SK-N-SH (cell line): ENCODE measurements at regions not wholly inside any gene's neighbourhood (a gene's known extent, or its start where the extent isn't known, plus 50 kb on each side); places are given as distances from the start of the nearest gene placed in this dataset.
A peak's percentile ranks its signal among the peaks of the same experiment; 100 is the strongest.

ENCODE experiments used
- CTCF ChIA-PET: fragments of 300-600, 350-600 bp; formaldehyde crosslinking; extraction: SDS; loops from one replicate; lab custom pipeline; 2021; lab: Yijun Ruan, JAX
- POLR2A ChIA-PET: fragments of 350-600 bp; sonication (Branson Sonifier 250); formaldehyde crosslinking; extraction: SDS; loops from one replicate; lab custom pipeline; 2020; ENCODE audit warnings: antibody characterized with exemption, inconsistent platforms; lab: Yijun Ruan, JAX
- DNase-seq: peaks from one replicate; pipeline ENCODE4 v3.0.0; 2012
- H2AFZ ChIP-seq: fragments of 200-600 bp; sonication (generic); 2 replicates; pipeline ENCODE4 v1.8.1; 2016; ENCODE audit warnings: antibody characterized with exemption, mild to moderate bottlenecking, low read depth
- H3F3A ChIP-seq: fragments of 200-600 bp; sonication (generic); replicated peaks from 2 replicates; pipeline ENCODE3; 2016; ENCODE audit warnings: antibody characterized with exemption, mild to moderate bottlenecking; ENCODE audit not compliant: insufficient read depth
- H3K27ac ChIP-seq, 2 experiments: fragments of 200-500 bp in 1 of 2; fragments of 200-600 bp in 1 of 2; sonication (Bioruptor generic) in 1 of 2; sonication (generic), shearing (Covaris generic) in 1 of 2; 2 replicates each; pipeline versions ENCODE4 v1.5.1 to v1.6.1; 2014 to 2016; ENCODE audit warnings: low read depth in 2 of 2, inconsistent platforms in 1 of 2, low read length in 1 of 2, mild to moderate bottlenecking in 1 of 2, mixed read lengths in 1 of 2
- H3K27me3 ChIP-seq: fragments of 200-600 bp; sonication (generic), shearing (Covaris generic); 2 replicates; pipeline ENCODE4 v1.6.1; 2016; ENCODE audit warnings: mixed run types; ENCODE audit not compliant: insufficient read depth
- H3K36me3 ChIP-seq, 2 experiments: fragments of 200-500 bp in 1 of 2; fragments of 200-600 bp in 1 of 2; sonication (Bioruptor generic) in 1 of 2; sonication (generic) in 1 of 2; replicated peaks in 1 of 2; 2 replicates each; pipeline versions ENCODE3 to v1.5.1; 2014 to 2016; ENCODE audit warnings: low read length in 1 of 2, mild to moderate bottlenecking in 1 of 2; ENCODE audit not compliant: insufficient read depth in 2 of 2, control insufficient read depth in 1 of 2
- H3K4me1 ChIP-seq, 2 experiments: fragments of 200-500 bp in 1 of 2; fragments of 200-600 bp in 1 of 2; sonication (Bioruptor generic) in 1 of 2; sonication (generic), shearing (Covaris generic) in 1 of 2; 2 replicates each; pipeline versions ENCODE4 v1.5.1 to v1.6.1; 2014 to 2016; ENCODE audit warnings: low read depth in 1 of 2, low read length in 1 of 2, mixed run types in 1 of 2; ENCODE audit not compliant: insufficient read depth in 2 of 2, control insufficient read depth in 1 of 2
- H3K4me2 ChIP-seq: fragments of 200-600 bp; sonication (generic), shearing (Covaris generic); 2 replicates; pipeline ENCODE4 v1.6.1; 2017; ENCODE audit warnings: mixed run types
- H3K4me3 ChIP-seq, 2 experiments: fragments of 200-500 bp in 1 of 2; fragments of 200-600 bp in 1 of 2; sonication (Bioruptor generic) in 1 of 2; sonication (generic), shearing (Covaris generic) in 1 of 2; 2 replicates each; pipeline versions ENCODE4 v1.5.1 to v1.8.1; 2014 to 2016; ENCODE audit warnings: low read depth in 2 of 2, inconsistent platforms in 1 of 2, low read length in 1 of 2, mild to moderate bottlenecking in 1 of 2, mixed read lengths in 1 of 2, moderate library complexity in 1 of 2
- H3K79me2 ChIP-seq: fragments of 200-600 bp; sonication (generic); 2 replicates; pipeline ENCODE4 v1.8.1; 2017; ENCODE audit warnings: mild to moderate bottlenecking; ENCODE audit not compliant: insufficient read depth
- H3K9ac ChIP-seq: fragments of 200-600 bp; sonication (generic); 2 replicates; pipeline ENCODE4 v1.6.1; 2017; ENCODE audit warnings: mixed run types
- H3K9me2 ChIP-seq: fragments of 200-600 bp; sonication (generic); 2 replicates; pipeline ENCODE4 v1.6.1; 2017; ENCODE audit warnings: mixed run types
- H3K9me3 ChIP-seq: fragments of 200-600 bp; sonication (generic); 2 replicates; pipeline ENCODE4 v1.6.1; 2017; ENCODE audit warnings: mixed run types, mild to moderate bottlenecking, moderate library complexity
- H4K20me1 ChIP-seq: fragments of 200-600 bp; sonication (generic); 2 replicates; pipeline ENCODE4 v1.6.1; 2017; ENCODE audit warnings: mild to moderate bottlenecking, mixed run types; ENCODE audit not compliant: insufficient read depth
- CHD2 ChIP-seq: fragments of 150-350 bp; IDR thresholded peaks from 2 replicates; pipeline ENCODE4 v1.6.1; 2018; ENCODE audit warnings: low read length; ENCODE audit not compliant: partially characterized antibody
- EP300 ChIP-seq, 2 experiments: IDR thresholded peaks; 2 replicates each; pipeline versions ENCODE4 v1.4.0 to v1.6.1; 2012; ENCODE audit warnings: borderline replicate concordance in 1 of 2, low read depth in 1 of 2, low read length in 1 of 2
- FOSL2 ChIP-seq: IDR thresholded peaks from 2 replicates; pipeline ENCODE4 v1.4.0; 2012; ENCODE audit warnings: low read depth, mild to moderate bottlenecking, moderate library complexity, borderline replicate concordance
- FOXJ3 ChIP-seq: sonication (generic); formaldehyde crosslinking; IDR thresholded peaks from 2 replicates; pipeline ENCODE4 v1.5.1; 2020; ENCODE audit warnings: mild to moderate bottlenecking, missing genetic modification reagents
- FOXM1 ChIP-seq: IDR thresholded peaks from 2 replicates; pipeline ENCODE4 v1.4.0; 2012; ENCODE audit warnings: low read depth, mild to moderate bottlenecking
- GABPA ChIP-seq: IDR thresholded peaks from 2 replicates; pipeline ENCODE4 v1.4.0; 2012; ENCODE audit warnings: low read depth, mild to moderate bottlenecking
- GATA2 ChIP-seq: sonication (generic); formaldehyde crosslinking; IDR thresholded peaks from 2 replicates; pipeline ENCODE4 v1.5.0; 2020; ENCODE audit warnings: mild to moderate bottlenecking, missing genetic modification reagents
- NFIC ChIP-seq: IDR thresholded peaks from 2 replicates; pipeline ENCODE4 v1.4.0; 2012; ENCODE audit warnings: borderline replicate concordance
- PBX3 ChIP-seq: IDR thresholded peaks from 2 replicates; pipeline ENCODE4; 2012
- RAD21 ChIP-seq: IDR thresholded peaks from 2 replicates; pipeline ENCODE4 v1.6.1; 2012; ENCODE audit warnings: mild to moderate bottlenecking, low read length
- RCOR1 ChIP-seq: fragments of 150-350 bp; IDR thresholded peaks from 2 replicates; pipeline ENCODE4 v1.6.1; 2017; ENCODE audit warnings: antibody characterized with exemption, low read length
- REST ChIP-seq: IDR thresholded peaks from 2 replicates; pipeline ENCODE4 v1.6.1; 2012; ENCODE audit warnings: mild to moderate bottlenecking, low read depth, low read length, moderate library complexity
- SIN3A ChIP-seq: IDR thresholded peaks from 2 replicates; pipeline ENCODE4 v1.6.1; 2012; ENCODE audit warnings: low read depth, mild to moderate bottlenecking, low read length, moderate library complexity, borderline replicate concordance
- TAF1 ChIP-seq: IDR thresholded peaks from 2 replicates; pipeline ENCODE4 v1.6.1; 2012; ENCODE audit warnings: low read depth, mild to moderate bottlenecking, low read length, moderate library complexity, borderline replicate concordance
- TEAD4 ChIP-seq: IDR thresholded peaks from 2 replicates; pipeline ENCODE4 v1.4.0; 2012; ENCODE audit warnings: mild to moderate bottlenecking, borderline replicate concordance; ENCODE audit not compliant: insufficient read depth
- YY1 ChIP-seq: IDR thresholded peaks from 2 replicates; pipeline ENCODE4 v1.4.0; 2012; ENCODE audit warnings: low read depth, mild to moderate bottlenecking
- WGBS: methylation state at CpG from one replicate; pipeline ENCODE4 v1.1.6; 2017; ENCODE audit warnings: low lambda C conversion rate; 5-methylcytosine and 5-hydroxymethylcytosine counted together

- no peak overlapping the region for H2AFZ ChIP-seq
- TF ChIP-seq TEAD4 (no peak), FOXM1 (no peak), GATA2 (CRISPR knock-in tag) (no peak), RCOR1 (no peak), RAD21 (no peak)
- TF ChIP-seq, all 33 proteins: peak for 0
- Histone ChIP-seq H3F3A (peaks cover 14% of the 10 kb centered on the region), H3K4me2 (no peak overlapping the region), H3K36me3 (peaks cover 0 to 3% of the 10 kb centered on the region in 2 experiments), H3K27me3 (no peaks in the 10 kb centered on the region), H3K4me3 (no peak overlapping the region), H4K20me1 (no peaks in the 10 kb centered on the region), H3K9ac (no peak overlapping the region), H3K27ac (no peak overlapping the region), H3K4me1 (no peaks in the 10 kb centered on the region; a peak in 2 of 4 replicates), H3K9me2 (no peaks in the 10 kb centered on the region), H3K79me2 (no peaks in the 10 kb centered on the region), H3K9me3 (no peaks in the 10 kb centered on the region; the same call in 1 of the 2 replicates)
- ChIA-PET POLR2A (no interaction called here), CTCF (no interaction called here)
- no peak for DNase-seq
- WGBS, result 62% methylated on average over 2 of the region's 4 CpGs
Observed at GRCh38 chr13:100872761-100873160, 198.2 kb upstream of the TMTC4 start.

- H3K4me3 ChIP-seq, result no peak overlapping the region
- WGBS, result 51% methylated on average over 3 of the region's 3 CpGs
- no peaks in the 10 kb centered on the region for H3K79me2 ChIP-seq
- TF ChIP-seq PBX3, result no peak
- no peak for TF ChIP-seq YY1
- no peak for TF ChIP-seq FOXJ3 (CRISPR knock-in tag)
- no peak for TF ChIP-seq GABPA
- TF ChIP-seq RAD21, result no peak
- TF ChIP-seq NFIC, result no peak
- TF ChIP-seq SIN3A, result no peak
- no peak for TF ChIP-seq REST
- TF ChIP-seq CHD2, result no peak
- peak in 1 of 2 experiments; percentile 21; a peak in 1 of 4 replicates for TF ChIP-seq EP300 (IDR thresholded peaks at IDR 0.05; ENCODE audit: borderline replicate concordance in 1 of 2, low read depth in 1 of 2, low read length in 1 of 2)
- TF ChIP-seq TAF1, result no peak
- TF ChIP-seq FOSL2, result no peak
- peak; percentile 80 for TF ChIP-seq GATA2 (CRISPR knock-in tag)
- TF ChIP-seq, all 33 proteins: peak for 2
- CTCF ChIA-PET, result no interaction called here
- Histone ChIP-seq H3K4me2 (no peak overlapping the region), H2AFZ (no peak overlapping the region), H3K27ac (peak overlapping the region in 1 of 2 experiments; percentile 65; a peak in 2 of 4 replicates), H4K20me1 (no peaks in the 10 kb centered on the region), H3F3A (peaks cover 8% of the 10 kb centered on the region), H3K36me3 (no peaks in the 10 kb centered on the region), H3K4me1 (no peaks in the 10 kb centered on the region; a peak in 2 of 4 replicates), H3K27me3 (no peaks in the 10 kb centered on the region), H3K9me3 (peaks cover 12% of the 10 kb centered on the region), H3K9ac (no peak overlapping the region), H3K9me2 (no peaks in the 10 kb centered on the region)
- POLR2A ChIA-PET, result no interaction called here
- peak; percentile 64 for DNase-seq
Observed at GRCh38 chr13:100870898-100871297, 196.3 kb upstream of the TMTC4 start.
